ENCODE measurements at regions not wholly inside any gene's neighbourhood (a gene's known extent, or its start where the extent isn't known, plus 50 kb on each side); places are given as distances from the start of the nearest gene placed in this dataset.

- no peak for DNase-seq (ENCODE audit: low spot score)
- no peaks in the 10 kb centered on the region for H3K27me3 Mint-ChIP-seq (ENCODE audit: unreplicated experiment)
- H3K4me1 Mint-ChIP-seq (ENCODE audit: unreplicated experiment): no peaks in the 10 kb centered on the region
- H3K9me3 Mint-ChIP-seq (ENCODE audit: unreplicated experiment): no peaks in the 10 kb centered on the region
- TF ChIP-seq CTCF (IDR thresholded peaks at IDR 0.05; ENCODE audit: unreplicated experiment): no peak
- H3K4me3 Mint-ChIP-seq (ENCODE audit: unreplicated experiment): no peak overlapping the region
- H3K27ac Mint-ChIP-seq (ENCODE audit: unreplicated experiment): no peak overlapping the region
- H3K36me3 Mint-ChIP-seq (ENCODE audit: low read depth, unreplicated experiment): no peaks in the 10 kb centered on the region
These were observed 466.1 kb downstream of the SPATA31D1 start for GRCh38 chr9:82454509-82455190.

GRCh38 chr9:82456642-82457041 is 468.1 kb downstream of the SPATA31D1 start:
- H3K4me3 Mint-ChIP-seq (ENCODE audit: unreplicated experiment): no peak overlapping the region
- H3K9me3 Mint-ChIP-seq (ENCODE audit: unreplicated experiment): no peaks in the 10 kb centered on the region
- TF ChIP-seq CTCF (IDR thresholded peaks at IDR 0.05; ENCODE audit: unreplicated experiment): no peak
- H3K36me3 Mint-ChIP-seq (ENCODE audit: low read depth, unreplicated experiment): no peaks in the 10 kb centered on the region
- no peaks in the 10 kb centered on the region for H3K4me1 Mint-ChIP-seq (ENCODE audit: unreplicated experiment)
- no peaks in the 10 kb centered on the region for H3K27me3 Mint-ChIP-seq (ENCODE audit: unreplicated experiment)
- no peak overlapping the region for H3K27ac Mint-ChIP-seq (ENCODE audit: unreplicated experiment)
- DNase-seq (ENCODE audit: low spot score): no peak

DNA sequence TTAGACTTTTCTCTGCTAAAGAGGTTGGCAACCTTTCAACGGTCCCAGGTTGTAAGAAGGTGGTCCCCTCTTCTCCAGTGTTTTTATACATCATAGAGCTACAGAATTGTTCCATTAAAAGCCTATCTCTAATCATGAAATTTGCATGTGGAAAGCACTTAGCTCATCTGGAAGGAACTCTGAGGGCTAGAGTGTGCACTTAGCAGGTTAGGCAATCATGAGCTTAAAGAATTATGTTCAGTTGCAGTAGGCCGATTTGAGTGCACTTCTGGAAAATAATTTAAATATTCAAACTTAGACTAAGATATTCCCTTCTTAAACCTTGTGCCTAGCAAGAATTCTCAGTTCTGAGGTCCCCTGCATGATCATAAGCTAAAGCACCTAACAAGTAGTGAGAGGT is 468.7 kb downstream of the SPATA31D1 start:
- no peak overlapping the region for H3K4me3 Mint-ChIP-seq (ENCODE audit: unreplicated experiment)
- no peak for DNase-seq (ENCODE audit: low spot score)
- H3K9me3 Mint-ChIP-seq (ENCODE audit: unreplicated experiment): no peaks in the 10 kb centered on the region
- H3K27me3 Mint-ChIP-seq (ENCODE audit: unreplicated experiment): no peaks in the 10 kb centered on the region
- TF ChIP-seq CTCF (IDR thresholded peaks at IDR 0.05; ENCODE audit: unreplicated experiment): no peak
- no peaks in the 10 kb centered on the region for H3K36me3 Mint-ChIP-seq (ENCODE audit: low read depth, unreplicated experiment)
- H3K27ac Mint-ChIP-seq (ENCODE audit: unreplicated experiment): no peak overlapping the region
- H3K4me1 Mint-ChIP-seq (ENCODE audit: unreplicated experiment): no peaks in the 10 kb centered on the region

- H3K36me3 Mint-ChIP-seq (ENCODE audit: low read depth, unreplicated experiment): no peaks in the 10 kb centered on the region
- H3K27me3 Mint-ChIP-seq (ENCODE audit: unreplicated experiment): no peaks in the 10 kb centered on the region
- no peaks in the 10 kb centered on the region for H3K4me1 Mint-ChIP-seq (ENCODE audit: unreplicated experiment)
- H3K9me3 Mint-ChIP-seq (ENCODE audit: unreplicated experiment): no peaks in the 10 kb centered on the region
- DNase-seq (ENCODE audit: low spot score): no peak
- no peak for TF ChIP-seq CTCF (IDR thresholded peaks at IDR 0.05; ENCODE audit: unreplicated experiment)
- H3K4me3 Mint-ChIP-seq (ENCODE audit: unreplicated experiment): no peak overlapping the region
- H3K27ac Mint-ChIP-seq (ENCODE audit: unreplicated experiment): no peak overlapping the region
These were observed 469.3 kb downstream of the SPATA31D1 start for GRCh38 chr9:82457891-82458290.

- no peaks in the 10 kb centered on the region for H3K4me1 Mint-ChIP-seq (ENCODE audit: unreplicated experiment)
- no peaks in the 10 kb centered on the region for H3K36me3 Mint-ChIP-seq (ENCODE audit: low read depth, unreplicated experiment)
- no peaks in the 10 kb centered on the region for H3K27me3 Mint-ChIP-seq (ENCODE audit: unreplicated experiment)
- no peak overlapping the region for H3K4me3 Mint-ChIP-seq (ENCODE audit: unreplicated experiment)
- no peaks in the 10 kb centered on the region for H3K9me3 Mint-ChIP-seq (ENCODE audit: unreplicated experiment)
- DNase-seq (ENCODE audit: low spot score): no peak
- no peak for TF ChIP-seq CTCF (IDR thresholded peaks at IDR 0.05; ENCODE audit: unreplicated experiment)
- no peak overlapping the region for H3K27ac Mint-ChIP-seq (ENCODE audit: unreplicated experiment)
These were observed 469.7 kb downstream of the SPATA31D1 start for GRCh38 chr9:82458296-82458695.

All from endothelial cell (in vitro differentiated cells).